Activated CD4-positive, alpha-beta T cell treated with anti-CD3 and anti-CD28 coated beads, Interleukin-2, amount 50 U/mL, for 4 hours (primary cell): ENCODE measurements at regions not wholly inside any gene's neighbourhood (a gene's known extent, or its start where the extent isn't known, plus 50 kb on each side); places are given as distances from the start of the nearest gene placed in this dataset.
"Not testable (repeated sequence)": the region's sequence is repeated elsewhere in the genome, so short reads cannot be mapped to it uniquely, and the experiment has no call there.

ENCODE experiments used
- DNase-seq, 2 experiments: peaks; one replicate each; pipeline ENCODE4 v3.0.0-alpha.2; 2020

DNA sequence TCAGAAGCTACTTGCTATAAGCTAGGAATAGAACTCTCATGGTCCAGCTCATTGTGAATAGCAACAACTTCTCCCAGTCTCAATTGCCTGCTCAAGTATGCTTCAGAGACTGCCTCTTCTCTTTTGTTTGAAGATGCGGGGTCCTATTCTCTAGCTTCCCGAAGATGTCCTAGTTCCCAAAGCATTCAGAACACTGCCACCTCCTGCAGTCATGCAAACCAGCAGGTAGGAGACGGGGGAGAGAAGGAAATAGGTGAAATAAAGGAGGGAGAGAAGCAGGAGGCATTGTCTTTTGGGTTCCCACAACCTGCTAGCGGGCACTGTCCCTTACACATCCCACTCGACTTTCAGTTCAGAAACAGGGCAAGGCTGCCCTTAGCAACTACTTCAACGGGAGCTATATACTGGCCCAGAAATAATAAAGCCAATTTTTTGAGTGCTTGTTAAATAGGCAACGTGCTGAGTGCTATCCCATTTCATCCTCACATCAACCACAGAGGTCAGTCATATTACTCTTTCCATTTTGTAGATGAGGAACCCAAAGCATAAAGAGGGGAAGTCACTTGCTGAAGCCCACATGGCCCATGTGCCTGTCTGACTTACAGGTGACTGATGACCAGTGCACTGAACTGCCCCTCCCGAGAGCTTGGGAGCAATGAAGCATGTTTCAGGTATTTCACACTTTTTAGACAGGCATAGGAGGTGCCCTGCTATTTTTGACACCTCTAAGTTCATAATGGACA, 61.9 kb upstream of the ATXN1 start:
- no peak for DNase-seq

DNA sequence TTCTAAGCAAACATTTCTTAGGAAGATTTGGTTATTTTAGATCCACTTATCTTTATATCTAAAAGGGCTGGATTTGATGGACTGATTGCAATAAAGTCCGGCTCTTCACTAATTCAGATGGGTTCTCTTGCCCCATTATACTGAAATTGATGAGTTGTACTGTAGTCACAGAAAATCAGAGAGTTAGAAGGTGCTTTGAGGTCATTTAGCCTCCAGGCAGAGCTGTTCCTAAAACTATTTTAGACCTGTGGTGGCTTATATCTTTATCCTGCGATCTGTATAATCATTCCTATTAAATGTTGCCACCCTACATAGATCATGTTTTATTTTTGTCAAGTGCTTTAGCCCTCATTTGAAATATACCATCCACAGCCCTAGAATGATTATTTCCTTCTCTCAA, 61.3 kb upstream of the ATXN1 start:
- no peak for DNase-seq

DNA sequence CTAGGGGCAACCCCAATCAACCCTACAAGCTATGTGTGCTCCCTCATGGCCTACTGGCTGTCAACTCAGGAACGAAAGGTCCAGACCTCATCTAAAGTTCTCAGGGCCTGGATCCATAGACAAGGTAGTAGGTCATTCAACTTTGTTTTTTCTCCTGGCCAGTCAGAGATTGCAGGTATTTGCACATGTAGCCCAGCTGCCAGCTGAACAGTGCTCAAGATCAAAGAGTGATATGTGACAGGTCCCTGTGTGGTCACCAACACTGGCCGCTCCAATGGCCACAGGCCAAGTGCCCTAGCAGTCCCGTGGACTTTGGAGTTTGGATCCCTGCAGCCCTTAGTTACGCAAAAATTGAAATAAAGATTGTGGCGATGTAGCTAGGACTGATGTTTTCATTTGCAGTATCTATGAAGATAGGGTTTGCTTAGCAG, 60.6 kb upstream of the ATXN1 start:
- no peak for DNase-seq

DNA sequence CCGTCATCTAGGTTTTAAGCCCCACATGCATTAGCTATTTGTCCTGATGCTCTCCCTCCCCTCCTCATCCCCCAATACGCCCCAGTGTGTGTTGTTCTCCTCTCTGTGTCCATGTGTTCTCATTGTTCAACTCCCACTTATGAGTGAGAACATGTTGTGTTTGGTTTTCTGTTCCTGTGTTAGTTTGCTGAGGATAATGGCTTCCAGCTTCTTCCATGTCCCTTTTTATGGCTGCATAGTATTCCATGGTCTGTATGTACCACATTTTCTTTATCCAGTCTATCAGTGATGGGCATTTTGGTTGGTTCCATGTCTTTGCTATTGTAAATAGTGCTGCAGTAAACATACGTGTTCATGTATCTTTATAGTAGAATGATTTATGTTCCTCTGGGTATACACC, 59.0 kb upstream of the ATXN1 start:
- not testable (repeated sequence) for DNase-seq

DNA sequence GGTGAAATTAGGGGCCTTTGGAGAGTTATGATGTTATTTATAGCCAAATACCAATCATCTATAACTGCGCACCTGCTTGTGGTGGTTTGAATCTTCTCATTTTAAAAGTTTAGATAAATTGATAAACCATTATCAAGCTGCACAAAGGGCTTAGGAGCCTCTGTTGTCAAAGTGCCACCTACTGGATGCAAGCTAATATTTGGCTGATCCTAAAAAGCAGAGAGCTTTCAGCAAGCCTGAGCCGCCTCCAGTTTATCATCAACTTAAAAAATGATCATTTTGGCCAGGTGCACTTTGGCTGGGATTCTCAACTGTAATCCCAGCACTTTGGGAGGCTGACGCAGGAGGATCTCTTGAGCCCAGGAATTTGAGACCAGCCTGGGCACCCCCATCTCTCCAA, 58.5 kb upstream of the ATXN1 start:
- no peak for DNase-seq

DNA sequence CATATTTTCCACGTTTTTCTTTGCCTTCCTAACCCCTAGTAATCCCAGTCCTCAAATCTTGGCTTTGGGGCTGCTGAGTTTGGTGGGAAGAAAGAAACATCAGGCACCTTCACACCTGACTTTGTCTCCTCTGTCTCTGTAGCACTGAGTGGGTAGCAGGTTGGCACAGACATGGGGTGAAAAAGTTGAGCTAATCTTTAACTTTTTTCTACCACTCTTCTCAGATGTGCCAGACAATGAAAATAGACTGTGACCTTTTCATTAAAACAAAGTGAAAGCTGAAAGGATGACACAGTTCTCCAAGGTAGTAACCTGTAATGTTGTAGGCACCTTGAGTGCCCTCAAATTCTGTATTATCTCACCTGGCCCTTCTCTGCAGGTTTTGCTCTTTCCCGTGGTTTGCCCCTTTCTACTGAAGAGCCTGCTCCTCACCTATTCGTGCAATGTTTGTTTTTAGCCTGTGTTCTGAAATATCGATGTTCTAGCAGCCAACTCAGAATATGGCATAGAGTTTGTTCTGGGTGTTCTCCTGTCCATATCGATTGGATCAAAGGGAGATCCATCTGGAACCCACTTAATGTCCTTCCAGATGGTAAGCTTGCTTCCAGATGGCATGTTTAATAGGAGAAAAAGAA, 57.8 kb upstream of the ATXN1 start:
- DNase-seq = no peak

DNA sequence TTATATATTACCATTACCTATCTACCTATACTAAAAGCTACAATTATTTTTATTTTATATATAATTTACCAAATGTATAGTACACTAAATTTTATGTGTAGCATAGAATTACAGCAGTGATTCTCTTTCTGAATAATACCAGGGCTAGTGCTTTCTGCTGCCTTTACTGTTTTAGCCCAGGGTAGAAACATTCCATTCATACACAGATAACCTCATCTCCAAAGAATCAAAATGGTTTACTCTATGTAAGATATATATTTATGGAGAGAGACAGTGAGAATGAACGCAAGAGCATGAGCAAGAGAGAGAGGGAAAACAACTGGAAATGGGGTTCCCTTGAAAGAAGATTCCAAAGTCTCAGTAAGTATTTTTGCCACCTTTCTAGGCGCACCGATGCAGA, 56.3 kb upstream of the ATXN1 start:
- DNase-seq = no peak

DNA sequence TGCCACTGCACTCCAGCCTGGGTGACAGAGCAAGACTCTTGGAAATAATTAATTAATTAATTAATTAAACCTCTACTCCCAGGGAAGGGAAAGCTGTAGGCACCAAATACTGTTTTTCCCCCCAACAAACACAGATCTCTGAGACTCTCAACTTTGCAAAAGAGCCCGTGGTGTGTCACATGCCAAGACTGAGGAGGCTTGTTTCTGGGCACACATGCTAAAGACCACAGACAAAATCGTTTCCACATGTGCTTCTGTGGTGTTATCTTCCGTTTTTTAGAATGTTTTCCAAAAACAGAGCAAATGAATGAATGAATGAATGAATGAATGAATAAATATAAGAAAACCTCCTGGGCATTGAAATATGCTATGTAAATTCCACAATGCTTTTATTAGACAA, 55.6 kb upstream of the ATXN1 start:
- DNase-seq = no peak

DNA sequence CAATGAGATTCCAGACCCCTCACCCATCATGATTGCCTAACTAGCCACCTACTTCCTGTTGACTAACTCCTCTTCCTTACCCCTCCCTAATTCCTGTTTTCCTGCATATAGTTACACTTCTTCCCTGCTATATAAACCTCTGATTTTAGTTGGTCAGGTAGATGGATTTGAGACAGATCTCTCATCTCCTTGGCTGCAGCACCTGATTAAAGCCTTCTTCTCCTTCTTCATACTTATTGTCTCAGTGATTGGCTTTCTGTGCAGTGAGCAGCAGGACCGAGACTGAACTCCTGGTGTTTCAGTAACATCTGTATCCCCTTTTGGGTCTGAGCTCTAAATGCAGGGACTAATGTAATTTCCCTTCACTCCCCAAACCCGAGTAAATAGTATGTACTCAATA, 51.7 kb upstream of the ATXN1 start:
- DNase-seq = no peak

DNA sequence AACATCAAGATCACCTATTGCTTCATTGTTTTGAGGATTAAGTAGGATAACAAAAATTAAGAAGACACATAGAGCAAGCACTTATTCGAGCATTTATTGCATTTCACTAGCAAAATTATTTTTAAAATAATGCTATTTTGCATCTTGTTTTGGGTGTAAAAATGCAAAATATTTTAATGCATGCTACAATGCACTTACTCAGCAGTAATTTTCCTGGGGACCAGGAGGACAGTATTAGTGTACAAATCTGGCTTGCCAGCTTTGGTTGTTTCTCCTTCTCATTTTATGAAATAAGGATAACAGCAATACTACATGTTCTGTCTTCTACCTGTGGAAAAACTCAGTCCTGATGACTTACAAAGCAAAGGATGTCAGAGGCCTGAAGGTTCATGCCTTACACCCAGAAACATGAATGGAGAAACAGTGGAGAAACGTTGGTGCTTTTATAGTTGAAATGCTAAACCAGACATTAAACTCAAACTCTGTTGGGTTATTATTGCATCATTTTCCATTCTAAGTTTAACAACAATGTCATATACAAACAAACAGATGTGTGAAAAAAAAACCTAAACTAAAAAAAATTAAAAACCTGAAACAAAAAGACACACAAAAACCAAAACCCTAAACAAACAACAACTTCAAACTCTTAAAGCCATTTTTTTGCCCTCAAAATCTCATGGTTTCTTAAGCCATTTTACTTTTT, 50.2 kb upstream of the ATXN1 start:
- DNase-seq = no peak
